Trophoblast cell (in vitro differentiated cells and primary cell): ENCODE measurements at regions not wholly inside any gene's neighbourhood (a gene's known extent, or its start where the extent isn't known, plus 50 kb on each side); places are given as distances from the start of the nearest gene placed in this dataset.

Source experiments
- DNase-seq, 2 donors: peaks; one replicate each; pipeline ENCODE4 v3.0.0-alpha.2; 2016
- H2AFZ ChIP-seq: 2 replicates; pipeline ENCODE4 v1.6.1; 2013; ENCODE audit warnings: low read length, moderate library complexity, mild to moderate bottlenecking; ENCODE audit not compliant: insufficient read depth, poor library complexity
- H2AK5ac ChIP-seq: 2 replicates; pipeline ENCODE4 v1.6.1; 2013; ENCODE audit warnings: mild to moderate bottlenecking, low read length
- H2BK120ac ChIP-seq: 2 replicates; pipeline ENCODE4 v1.6.1; 2013; ENCODE audit warnings: low read length, mild to moderate bottlenecking, moderate library complexity; ENCODE audit not compliant: insufficient read depth, poor library complexity
- H2BK12ac ChIP-seq: 2 replicates; pipeline ENCODE4 v1.6.1; 2013; ENCODE audit warnings: mild to moderate bottlenecking, low read length, moderate library complexity
- H2BK5ac ChIP-seq: 2 replicates; pipeline ENCODE4 v1.6.1; 2013; ENCODE audit warnings: low read length, low read depth, moderate library complexity, mild to moderate bottlenecking; ENCODE audit not compliant: poor library complexity
- H3K14ac ChIP-seq: 2 replicates; pipeline ENCODE4 v1.6.1; 2013; ENCODE audit warnings: mild to moderate bottlenecking, low read length
- H3K18ac ChIP-seq: 2 replicates; pipeline ENCODE4 v1.6.1; 2013; ENCODE audit warnings: mild to moderate bottlenecking, low read length
- H3K23ac ChIP-seq: 2 replicates; pipeline ENCODE4 v1.6.1; 2013; ENCODE audit warnings: low read length
- H3K27ac ChIP-seq: 2 replicates; pipeline ENCODE4 v1.5.1; 2013; ENCODE audit warnings: low read depth, mild to moderate bottlenecking, inconsistent platforms, low read length, moderate library complexity
- H3K27me3 ChIP-seq: 2 replicates; pipeline ENCODE4 v1.6.1; 2013; ENCODE audit warnings: inconsistent platforms, mild to moderate bottlenecking, low read length, moderate library complexity; ENCODE audit not compliant: insufficient read depth
- H3K36me3 ChIP-seq, 2 experiments: 1 replicate in 1 of 2; 2 replicates in 1 of 2; pipeline ENCODE4 v1.6.1; 2013; ENCODE audit warnings: low read length in 2 of 2, mild to moderate bottlenecking in 2 of 2, moderate library complexity in 1 of 2; ENCODE audit not compliant: insufficient read depth in 2 of 2, control insufficient read depth in 1 of 2
- H3K4ac ChIP-seq: 2 replicates; pipeline ENCODE4 v1.6.1; 2013; ENCODE audit warnings: low read depth, mild to moderate bottlenecking, low read length, moderate library complexity
- H3K4me1 ChIP-seq, 2 experiments: 1 replicate in 1 of 2; 2 replicates in 1 of 2; pipeline ENCODE4 v1.6.1; 2013; ENCODE audit warnings: low read length in 2 of 2, mild to moderate bottlenecking in 2 of 2, moderate library complexity in 1 of 2; ENCODE audit not compliant: insufficient read depth in 2 of 2, control insufficient read depth in 1 of 2
- H3K4me2 ChIP-seq: 2 replicates; pipeline ENCODE4 v1.6.1; 2013; ENCODE audit warnings: inconsistent platforms, mild to moderate bottlenecking, low read length, moderate library complexity
- H3K4me3 ChIP-seq: 2 replicates; pipeline ENCODE4 v1.5.1; 2013; ENCODE audit warnings: mild to moderate bottlenecking, low read depth, low read length, inconsistent platforms
- H3K79me1 ChIP-seq: one replicate; pipeline ENCODE4 v1.6.1; 2013; ENCODE audit warnings: low read length
- H3K79me2 ChIP-seq: 2 replicates; pipeline ENCODE4 v1.6.1; 2013; ENCODE audit warnings: low read length, mild to moderate bottlenecking; ENCODE audit not compliant: control insufficient read depth, insufficient read depth, poor library complexity
- H3K9ac ChIP-seq: 2 replicates; pipeline ENCODE4 v1.6.1; 2013; ENCODE audit warnings: mild to moderate bottlenecking, low read length
- H3K9me3 ChIP-seq: 2 replicates; pipeline ENCODE4 v1.6.1; 2013; ENCODE audit warnings: low read depth, mild to moderate bottlenecking, control low read depth, inconsistent platforms, low read length; ENCODE audit not compliant: insufficient read depth
- H4K12ac ChIP-seq: 2 replicates; pipeline ENCODE4 v1.6.1; 2013; ENCODE audit warnings: low read depth, mild to moderate bottlenecking, low read length, moderate library complexity
- H4K8ac ChIP-seq: 2 replicates; pipeline ENCODE4 v1.6.1; 2013; ENCODE audit warnings: low read depth, mild to moderate bottlenecking, low read length, moderate library complexity
- H4K91ac ChIP-seq: one replicate; pipeline ENCODE4 v1.6.1; 2013; ENCODE audit warnings: low read depth, mild to moderate bottlenecking, low read length, moderate library complexity
- WGBS: extraction: QIAGEN DNeasy Blood & Tissue Kit; methylation state at CpG from one replicate; pipeline ENCODE4 v1.1.7; 2013; ENCODE audit warnings: missing lambda C conversion rate; ENCODE audit not compliant: insufficient read length, insufficient coverage; ENCODE audit errors: extremely low coverage; 5-methylcytosine and 5-hydroxymethylcytosine counted together

DNA sequence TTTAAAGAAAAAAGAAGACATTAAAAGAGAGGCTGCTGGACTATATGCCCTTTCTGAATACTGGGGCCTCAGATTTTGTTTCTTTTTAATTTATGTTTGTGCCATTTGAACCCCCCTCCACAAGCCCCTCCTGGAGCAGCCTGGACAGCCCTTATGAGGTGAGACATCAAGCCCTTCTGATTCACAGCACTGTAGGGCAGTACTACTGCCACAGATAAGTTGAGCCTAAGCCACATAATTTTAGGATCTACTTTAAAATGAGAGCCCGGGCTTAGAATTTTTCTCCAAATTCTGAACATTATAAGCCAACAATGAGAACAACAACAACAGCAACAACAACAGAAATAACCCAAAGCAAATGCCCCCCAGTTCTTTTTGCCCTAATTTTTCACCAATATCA is 256.9 kb upstream of the SALL1 start:
- Histone ChIP-seq H2AFZ (no peak overlapping the region), H3K18ac (no peak overlapping the region), H2BK120ac (no peak overlapping the region), H3K14ac (no peak overlapping the region), H3K4me2 (no peak overlapping the region), H2BK12ac (no peak overlapping the region), H3K36me3 (no peaks in the 10 kb centered on the region), H3K4me1 (no peaks in the 10 kb centered on the region), H2AK5ac (no peak overlapping the region), H3K23ac (no peak overlapping the region), H3K27me3 (no peaks in the 10 kb centered on the region), H3K79me2 (no peaks in the 10 kb centered on the region), H3K9me3 (no peaks in the 10 kb centered on the region), H4K91ac (no peak overlapping the region), H3K4ac (no peak overlapping the region), H3K4me3 (no peak overlapping the region), H4K8ac (no peak overlapping the region), H3K9ac (no peak overlapping the region), H3K27ac (no peak overlapping the region), H3K79me1 (no peaks in the 10 kb centered on the region), H4K12ac (no peak overlapping the region), H2BK5ac (no peak overlapping the region)
- no peak for DNase-seq
- no CpG with 5 or more reads among the region's 1 CpG for WGBS

DNA sequence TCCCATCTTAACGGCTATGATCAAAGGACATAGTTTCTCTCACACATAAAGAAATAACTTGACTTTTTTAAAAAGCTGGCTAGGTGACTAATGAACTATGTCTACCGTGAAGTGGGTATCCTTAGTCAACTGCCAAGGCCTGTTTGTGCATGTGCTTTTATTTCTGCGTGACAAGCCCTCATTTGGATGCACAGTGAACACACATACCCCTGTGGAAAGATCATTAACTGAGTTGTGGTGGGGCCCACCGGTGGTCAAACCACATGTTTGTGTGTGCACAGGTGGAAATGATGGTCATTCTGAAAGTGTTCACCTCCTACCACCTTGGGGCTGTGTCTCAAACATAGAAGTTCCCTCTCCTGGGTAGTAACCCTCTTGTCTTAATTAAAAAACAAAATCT is 256.1 kb upstream of the SALL1 start:
- Histone ChIP-seq H2BK5ac (no peak overlapping the region), H4K12ac (no peak overlapping the region), H4K8ac (no peak overlapping the region), H2BK12ac (no peak overlapping the region), H3K4me2 (no peak overlapping the region), H3K18ac (no peak overlapping the region), H3K27ac (no peak overlapping the region), H3K9me3 (no peaks in the 10 kb centered on the region), H3K27me3 (no peaks in the 10 kb centered on the region), H3K4ac (no peak overlapping the region), H2AFZ (no peak overlapping the region), H3K4me3 (no peak overlapping the region), H3K36me3 (no peaks in the 10 kb centered on the region), H2BK120ac (no peak overlapping the region), H2AK5ac (no peak overlapping the region), H3K4me1 (no peaks in the 10 kb centered on the region), H3K9ac (no peak overlapping the region), H4K91ac (no peak overlapping the region), H3K14ac (no peak overlapping the region), H3K23ac (no peak overlapping the region), H3K79me1 (no peaks in the 10 kb centered on the region), H3K79me2 (no peaks in the 10 kb centered on the region)
- no peak for DNase-seq
- WGBS: no CpG with 5 or more reads among the region's 4 CpGs

DNA sequence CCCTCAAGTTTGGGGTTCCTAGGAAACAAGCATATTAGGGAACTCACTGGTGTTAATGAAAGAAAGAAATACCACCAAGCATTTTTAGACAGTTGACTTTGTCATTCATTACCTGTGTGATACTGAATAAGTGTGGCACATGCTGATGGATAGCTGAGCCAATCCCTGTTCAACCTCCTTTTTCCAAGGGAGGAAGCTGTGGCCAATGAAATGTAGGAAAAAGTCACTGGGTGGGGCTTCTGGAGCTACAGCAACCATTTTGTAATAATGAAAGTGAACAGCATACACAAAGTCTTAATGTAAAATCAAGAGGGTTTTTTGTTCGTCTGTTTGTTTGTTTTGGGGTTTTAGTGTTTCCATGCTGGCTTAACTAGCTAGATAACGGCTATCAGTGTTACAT is 254.3 kb upstream of the SALL1 start:
- Histone ChIP-seq H3K4me3 (no peak overlapping the region), H4K8ac (no peak overlapping the region), H2AFZ (no peak overlapping the region), H2BK12ac (no peak overlapping the region), H3K79me1 (no peaks in the 10 kb centered on the region), H2BK120ac (no peak overlapping the region), H3K4me1 (no peaks in the 10 kb centered on the region), H3K18ac (no peak overlapping the region), H3K27me3 (no peaks in the 10 kb centered on the region), H4K12ac (no peak overlapping the region), H3K9ac (no peak overlapping the region), H2BK5ac (no peak overlapping the region), H3K27ac (no peak overlapping the region), H3K36me3 (no peaks in the 10 kb centered on the region), H3K23ac (no peak overlapping the region), H2AK5ac (no peak overlapping the region), H3K14ac (no peak overlapping the region), H4K91ac (no peak overlapping the region), H3K4me2 (no peak overlapping the region), H3K9me3 (peaks cover 3% of the 10 kb centered on the region), H3K4ac (no peak overlapping the region), H3K79me2 (no peaks in the 10 kb centered on the region)
- WGBS: no CpG with 5 or more reads among the region's 2 CpGs
- DNase-seq: no peak

DNA sequence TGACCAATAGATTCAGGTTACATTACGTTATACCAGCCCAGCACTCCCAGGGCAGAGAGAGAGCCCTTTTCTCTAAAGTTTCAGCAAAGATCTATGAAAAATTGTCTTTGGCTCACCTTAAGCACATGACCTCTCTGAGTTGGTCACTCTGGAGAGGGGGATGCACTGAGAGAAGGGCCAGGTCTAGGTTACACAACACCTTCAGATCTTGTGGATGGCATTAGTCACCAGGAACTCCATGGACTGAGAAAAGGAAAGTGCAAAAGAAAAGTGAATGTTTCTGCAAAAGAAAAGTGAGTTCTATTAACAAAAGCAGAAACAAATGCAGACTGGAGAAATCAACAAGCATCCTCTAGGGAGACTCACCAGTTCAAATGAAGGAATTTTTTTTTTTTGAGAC is 253.3 kb upstream of the SALL1 start:
- H3K27me3 ChIP-seq: no peaks in the 10 kb centered on the region
- no CpG with 5 or more reads among the region's 1 CpG for WGBS

More for the DNA sequence above, 253.3 kb upstream of the SALL1 start:
- Histone ChIP-seq H2AK5ac (no peak overlapping the region), H3K79me2 (no peaks in the 10 kb centered on the region), H3K23ac (no peak overlapping the region), H3K4me1 (no peaks in the 10 kb centered on the region), H2BK120ac (no peak overlapping the region), H3K14ac (no peak overlapping the region), H3K4ac (no peak overlapping the region), H3K4me2 (no peak overlapping the region), H3K27ac (no peak overlapping the region), H4K91ac (no peak overlapping the region), H3K9ac (no peak overlapping the region), H3K79me1 (no peaks in the 10 kb centered on the region), H2AFZ (no peak overlapping the region), H3K18ac (no peak overlapping the region), H2BK12ac (no peak overlapping the region), H4K12ac (no peak overlapping the region), H3K36me3 (no peaks in the 10 kb centered on the region), H3K9me3 (peaks cover 3% of the 10 kb centered on the region), H2BK5ac (no peak overlapping the region), H4K8ac (no peak overlapping the region), H3K4me3 (no peak overlapping the region)
- DNase-seq: no peak
